ENCODE measurements at regions not wholly inside any gene's neighbourhood (a gene's known extent, or its start where the extent isn't known, plus 50 kb on each side); places are given as distances from the start of the nearest gene placed in this dataset.

- no peak overlapping the region for H3K4me3 ChIP-seq (ENCODE audit: low read depth, low read length)
Measured at GRCh38 chr6:168195712-168196111, 116.7 kb upstream of the FRMD1 start.

GRCh38 chr6:168194732-168195567 lies 115.9 kb upstream of the FRMD1 start:
- Histone ChIP-seq H3K9me3 (ENCODE audit: control insufficient read depth, insufficient read depth, low read length) (peaks cover 76% of the 10 kb centered on the region), H3K27ac (ENCODE audit: low read depth, low read length) (no peak overlapping the region), H3K27me3 (ENCODE audit: control insufficient read depth, insufficient read depth, low read length) (no peaks in the 10 kb centered on the region), H3K4me3 (ENCODE audit: low read depth, low read length) (no peak overlapping the region)
- ChIA-PET POLR2A (no interaction called here), CTCF (no interaction called here)
- TF ChIP-seq CTCF (IDR thresholded peaks at IDR 0.05; ENCODE audit: low read depth, low read length): no peak
- no peak for DNase-seq (ENCODE audit: low read depth, low spot score)

More at GRCh38 chr6:168195712-168196111, 116.7 kb upstream of the FRMD1 start:
- Histone ChIP-seq H3K27me3 (ENCODE audit: control insufficient read depth, insufficient read depth, low read length) (no peaks in the 10 kb centered on the region), H3K9me3 (ENCODE audit: control insufficient read depth, insufficient read depth, low read length) (peaks cover 72% of the 10 kb centered on the region), H3K27ac (ENCODE audit: low read depth, low read length) (no peak overlapping the region)
- CTCF ChIA-PET: no interaction called here
- POLR2A ChIA-PET: no interaction called here
- DNase-seq (ENCODE audit: low read depth, low spot score): no peak
- TF ChIP-seq CTCF (IDR thresholded peaks at IDR 0.05; ENCODE audit: low read depth, low read length): no peak

- DNase-seq (ENCODE audit: low read depth, low spot score): no peak
- Histone ChIP-seq H3K9me3 (ENCODE audit: control insufficient read depth, insufficient read depth, low read length) (peaks cover 82% of the 10 kb centered on the region), H3K4me3 (ENCODE audit: low read depth, low read length) (no peak overlapping the region), H3K27ac (ENCODE audit: low read depth, low read length) (no peak overlapping the region), H3K27me3 (ENCODE audit: control insufficient read depth, insufficient read depth, low read length) (no peaks in the 10 kb centered on the region)
- TF ChIP-seq CTCF (IDR thresholded peaks at IDR 0.05; ENCODE audit: low read depth, low read length): no peak
- ChIA-PET POLR2A (no interaction called here), CTCF (no interaction called here)
Measured at GRCh38 chr6:168193816-168194721, 115.1 kb upstream of the FRMD1 start.

- ChIA-PET CTCF (no interaction called here), POLR2A (no interaction called here)
- DNase-seq (ENCODE audit: low read depth, low spot score): no peak
- Histone ChIP-seq H3K9me3 (ENCODE audit: control insufficient read depth, insufficient read depth, low read length) (peaks cover 79% of the 10 kb centered on the region), H3K27me3 (ENCODE audit: control insufficient read depth, insufficient read depth, low read length) (no peaks in the 10 kb centered on the region), H3K27ac (ENCODE audit: low read depth, low read length) (no peak overlapping the region), H3K4me3 (ENCODE audit: low read depth, low read length) (no peak overlapping the region)
- TF ChIP-seq CTCF (IDR thresholded peaks at IDR 0.05; ENCODE audit: low read depth, low read length): no peak
Measured at GRCh38 chr6:168192901-168193815, 114.1 kb upstream of the FRMD1 start.
